ENCODE measurements at regions not wholly inside any gene's neighbourhood (a gene's known extent, or its start where the extent isn't known, plus 50 kb on each side); places are given as distances from the start of the nearest gene placed in this dataset.

- TF ChIP-seq EZH2 (IDR thresholded peaks at IDR 0.05) (no peak), CEBPB (IDR thresholded peaks at IDR 0.05; ENCODE audit: low read depth) (no peak), CTCF (IDR thresholded peaks at IDR 0.05 in 2 of 3, conservative IDR thresholded peaks at IDR 0.05 in 1 of 3; ENCODE audit: borderline replicate concordance in 1 of 3, insufficient read depth in 1 of 3, low read depth in 2 of 3, low read length in 2 of 3) (peak in 2 of 3 experiments; percentile 59 to 81; a peak in 4 of 6 replicates), MAX (IDR thresholded peaks at IDR 0.05) (no peak), POLR2AphosphoS5 (IDR thresholded peaks at IDR 0.05; ENCODE audit: low read depth, low read length) (no peak), POLR2A (IDR thresholded peaks at IDR 0.05; ENCODE audit: borderline replicate concordance, extremely low read depth, insufficient read depth, insufficient read length) (no peak), RAD21 (IDR thresholded peaks at IDR 0.05; ENCODE audit: low read depth) (no peak)
Measured at GRCh38 chr15:92797168-92798052, 102.7 kb upstream of the CHD2 start.

Data from HCT116 (cell line).